ENCODE measurements at regions not wholly inside any gene's neighbourhood (a gene's known extent, or its start where the extent isn't known, plus 50 kb on each side); places are given as distances from the start of the nearest gene placed in this dataset.
A peak's percentile ranks its signal among the peaks of the same experiment; 100 is the strongest.
"Not testable (repeated sequence)": the region's sequence is repeated elsewhere in the genome, so short reads cannot be mapped to it uniquely, and the experiment has no call there.

GRCh38 chr3:75434913-75435793, 229.0 kb upstream of the FRG2C start:
- not testable (repeated sequence) for H3K9me3 ChIP-seq, H3K27me3 ChIP-seq
- Histone ChIP-seq H3K36me3 (peaks cover 16% of the 10 kb centered on the region), H3K27ac (peak overlapping the region; percentile 92 to 95), H3K4me1 (peaks cover 0 to 33% of the 10 kb centered on the region in 2 donors), H3K4me3 (peak overlapping the region; percentile 57 to 87)
- peak; percentile 98 for DNase-seq (ENCODE audit: low spot score)

GRCh38 chr3:75435794-75436400, 228.2 kb upstream of the FRG2C start:
- H3K27me3 ChIP-seq; H3K9me3 ChIP-seq; DNase-seq (ENCODE audit: low spot score): not testable (repeated sequence)
- H3K4me1 ChIP-seq: peaks cover 0 to 33% of the 10 kb centered on the region in 2 donors
- peak overlapping the region; percentile 57 to 87 for H3K4me3 ChIP-seq
- peak overlapping the region; percentile 92 to 95 for H3K27ac ChIP-seq
- H3K36me3 ChIP-seq: peaks cover 10% of the 10 kb centered on the region

GRCh38 chr3:75440986-75441385, 223.1 kb upstream of the FRG2C start:
- not testable (repeated sequence) for DNase-seq (ENCODE audit: low spot score); H3K4me3 ChIP-seq; H3K4me1 ChIP-seq; H3K27ac ChIP-seq; H3K9me3 ChIP-seq; H3K27me3 ChIP-seq; H3K36me3 ChIP-seq

DNA sequence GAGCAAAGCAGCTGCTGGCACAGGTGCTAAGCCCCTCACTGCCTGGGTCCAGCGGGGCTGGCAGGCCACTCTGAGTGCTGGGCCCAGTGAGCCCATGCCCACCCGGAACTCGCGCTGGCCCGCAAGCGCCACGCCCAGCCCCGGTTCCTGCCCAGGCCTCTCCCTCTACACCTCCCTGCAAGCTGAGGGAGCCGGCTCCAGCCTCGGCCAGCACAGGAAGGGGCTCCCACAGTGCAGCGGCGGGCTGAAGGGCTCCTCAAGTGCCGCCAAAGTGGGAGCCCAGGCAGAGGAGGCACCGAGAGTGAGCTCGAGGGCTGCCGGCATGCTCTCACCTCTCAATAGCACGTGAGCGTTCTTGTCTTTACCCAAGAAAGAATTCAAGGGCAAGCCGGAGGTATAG, 219.5 kb upstream of the FRG2C start:
- DNase-seq (ENCODE audit: low spot score); H3K4me3 ChIP-seq; H3K27me3 ChIP-seq; H3K9me3 ChIP-seq; H3K36me3 ChIP-seq; H3K27ac ChIP-seq; H3K4me1 ChIP-seq: not testable (repeated sequence)

DNA sequence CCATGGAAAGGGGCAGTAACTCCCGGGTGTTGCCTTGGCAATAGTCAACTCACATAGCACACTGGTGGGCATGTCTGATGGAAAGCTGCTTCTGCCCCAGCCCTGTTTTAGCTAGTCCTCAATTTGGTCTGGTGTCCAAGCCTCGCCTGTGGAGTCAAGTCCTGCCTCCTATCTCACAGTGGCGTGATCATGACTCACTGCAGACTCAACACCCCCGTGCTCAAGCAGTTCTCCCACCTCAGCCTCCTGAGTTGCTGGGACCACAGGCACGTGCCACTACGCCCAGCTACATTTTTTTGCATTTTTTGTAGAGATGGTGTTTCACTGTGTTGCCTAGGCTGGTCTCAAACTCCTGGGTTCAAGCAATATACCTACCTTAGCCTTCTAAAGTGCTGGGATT, 218.9 kb upstream of the FRG2C start:
- H3K36me3 ChIP-seq; H3K4me1 ChIP-seq; H3K27me3 ChIP-seq; DNase-seq (ENCODE audit: low spot score); H3K27ac ChIP-seq; H3K4me3 ChIP-seq; H3K9me3 ChIP-seq: not testable (repeated sequence)

DNA sequence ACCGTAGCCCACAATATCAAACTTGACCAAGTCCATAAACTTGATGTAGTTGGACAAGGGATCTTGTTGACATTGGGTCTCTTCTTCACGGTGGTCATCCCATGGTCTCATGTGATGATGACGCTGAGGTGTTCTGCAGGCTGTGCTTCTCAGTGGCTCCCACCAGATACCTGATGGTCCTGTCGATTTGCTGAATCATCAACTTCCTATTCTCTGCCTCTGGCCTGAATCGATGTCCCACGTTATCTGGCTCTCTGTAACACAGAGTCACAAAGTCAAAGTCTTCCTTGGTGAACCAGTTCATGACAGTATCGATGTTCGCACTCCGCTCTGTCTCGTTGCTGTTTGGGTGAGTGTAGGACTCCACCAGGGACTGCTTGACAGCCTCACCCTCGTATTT, 217.2 kb upstream of the FRG2C start:
- H3K4me3 ChIP-seq; H3K27ac ChIP-seq; H3K9me3 ChIP-seq; H3K36me3 ChIP-seq; H3K27me3 ChIP-seq; H3K4me1 ChIP-seq; DNase-seq (ENCODE audit: low spot score): not testable (repeated sequence)

- DNase-seq (ENCODE audit: low spot score): peak; percentile 63
- not testable (repeated sequence) for H3K27me3 ChIP-seq, H3K9me3 ChIP-seq, H3K4me3 ChIP-seq, H3K36me3 ChIP-seq, H3K27ac ChIP-seq
- H3K4me1 ChIP-seq: peaks cover 0 to 11% of the 10 kb centered on the region in 2 donors
These were observed 210.8 kb upstream of the FRG2C start for GRCh38 chr3:75453328-75453727.

DNA sequence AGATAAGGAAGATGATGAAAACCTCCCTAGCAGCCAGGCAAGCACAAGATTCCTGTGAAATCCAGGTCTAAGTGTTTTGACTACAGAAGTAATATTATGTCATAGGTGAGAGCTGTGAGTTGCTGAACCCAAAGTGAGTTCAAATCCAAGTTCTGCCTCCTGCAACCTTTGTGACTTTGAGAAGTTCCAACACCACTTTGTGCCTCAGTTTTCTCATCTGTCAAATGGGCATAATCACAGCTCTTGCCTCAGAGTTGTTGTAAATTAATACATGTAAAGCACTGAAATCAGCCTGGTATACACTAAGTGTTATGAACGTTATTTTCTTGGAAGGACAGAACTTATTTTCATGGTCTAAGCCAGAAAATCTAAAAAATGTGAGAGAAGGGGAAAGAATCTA, 210.3 kb upstream of the FRG2C start:
- not testable (repeated sequence) for H3K36me3 ChIP-seq; H3K27ac ChIP-seq; H3K4me3 ChIP-seq; H3K27me3 ChIP-seq; DNase-seq (ENCODE audit: low spot score); H3K9me3 ChIP-seq
- H3K4me1 ChIP-seq: peaks cover 0 to 11% of the 10 kb centered on the region in 2 donors

DNA sequence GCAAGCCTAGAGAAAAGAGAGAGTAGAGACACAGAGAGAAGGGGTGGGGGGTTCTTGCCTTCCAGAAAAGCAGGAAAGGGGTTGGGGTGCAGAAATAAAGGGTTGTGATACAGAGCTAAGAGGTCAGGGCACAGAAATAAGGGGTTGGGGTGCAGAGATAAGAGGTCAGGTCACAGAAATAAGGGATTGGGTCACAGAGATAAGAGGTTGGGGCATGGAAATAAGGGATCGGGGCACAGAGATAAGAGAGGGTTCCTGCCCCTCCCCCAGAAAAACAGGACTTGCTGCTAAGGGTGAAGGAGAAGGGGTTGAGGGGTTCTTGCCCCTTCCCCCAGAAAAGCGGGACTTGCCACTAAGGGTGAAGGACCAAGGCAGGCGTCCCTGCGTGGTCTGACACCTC, 189.6 kb upstream of the FRG2C start:
- not testable (repeated sequence) for H3K27me3 ChIP-seq; DNase-seq (ENCODE audit: low spot score); H3K27ac ChIP-seq; H3K4me1 ChIP-seq; H3K9me3 ChIP-seq; H3K36me3 ChIP-seq; H3K4me3 ChIP-seq

GRCh38 chr3:75496600-75496999, 167.5 kb upstream of the FRG2C start:
- not testable (repeated sequence) for H3K27me3 ChIP-seq; H3K4me3 ChIP-seq; H3K27ac ChIP-seq; DNase-seq (ENCODE audit: low spot score); H3K36me3 ChIP-seq; H3K4me1 ChIP-seq; H3K9me3 ChIP-seq

DNA sequence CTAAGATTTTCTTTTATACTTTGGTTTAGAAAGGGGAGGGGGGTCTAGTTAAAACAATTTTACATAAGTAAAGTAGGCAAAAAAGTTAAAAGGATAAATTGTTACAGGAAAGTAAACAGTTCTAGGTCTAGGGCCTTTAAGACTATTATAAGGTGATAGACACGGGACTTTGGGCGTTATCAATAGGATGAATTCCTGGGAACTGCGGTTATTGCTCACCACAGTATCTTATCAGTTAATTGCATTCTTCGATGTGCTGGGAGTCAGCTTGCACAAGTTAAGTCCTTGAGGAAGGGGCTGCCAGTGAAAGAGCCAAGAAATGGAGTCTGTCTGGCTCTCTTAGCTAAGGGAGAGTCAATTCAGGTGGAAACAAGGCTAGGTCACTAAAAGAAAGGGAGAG, 163.8 kb upstream of the FRG2C start:
- not testable (repeated sequence) for H3K4me3 ChIP-seq; H3K9me3 ChIP-seq; DNase-seq (ENCODE audit: low spot score); H3K27ac ChIP-seq; H3K27me3 ChIP-seq; H3K36me3 ChIP-seq; H3K4me1 ChIP-seq

- H3K27ac ChIP-seq; H3K36me3 ChIP-seq; H3K4me3 ChIP-seq; H3K27me3 ChIP-seq; DNase-seq (ENCODE audit: low spot score); H3K9me3 ChIP-seq; H3K4me1 ChIP-seq: not testable (repeated sequence)
These were observed 162.0 kb upstream of the FRG2C start for GRCh38 chr3:75502171-75502570.

Measured in right atrium auricular region (tissue), 2 donors.